Smooth muscle cell (in vitro differentiated cells): ENCODE measurements at regions not wholly inside any gene's neighbourhood (a gene's known extent, or its start where the extent isn't known, plus 50 kb on each side); places are given as distances from the start of the nearest gene placed in this dataset.
A peak's percentile ranks its signal among the peaks of the same experiment; 100 is the strongest.

Experiments used
- DNase-seq: peaks from one replicate; lab custom pipeline; 2025; ENCODE audit not compliant: unreplicated experiment; lab: John Stamatoyannopoulos, UW
- H2AFZ ChIP-seq: fragments of 200-600 bp; sonication (generic); 2 replicates; pipeline ENCODE4 v1.6.0; 2016; ENCODE audit warnings: antibody characterized with exemption, low read depth, mild to moderate bottlenecking
- H3F3A ChIP-seq: fragments of 200-600 bp; sonication (generic); 2 replicates; pipeline ENCODE4 v1.6.0; 2017; ENCODE audit warnings: antibody characterized with exemption, low read depth
- H3K27ac ChIP-seq: fragments of 200-600 bp; sonication (generic); 2 replicates; pipeline ENCODE4 v1.5.1; 2016; ENCODE audit warnings: low read depth, mild to moderate bottlenecking
- H3K27me3 ChIP-seq: fragments of 200-600 bp; sonication (generic); 2 replicates; pipeline ENCODE4 v1.6.1; 2016; ENCODE audit warnings: low read depth, mild to moderate bottlenecking
- H3K36me3 ChIP-seq: fragments of 200-600 bp; sonication (generic); 2 replicates; pipeline ENCODE4 v1.5.1; 2016; ENCODE audit warnings: low read depth
- H3K4me1 ChIP-seq: fragments of 200-600 bp; sonication (generic); 2 replicates; pipeline ENCODE4 v1.5.1; 2016; ENCODE audit warnings: low read depth
- H3K4me2 ChIP-seq: fragments of 200-600 bp; sonication (generic); 2 replicates; pipeline ENCODE4 v1.6.0; 2016; ENCODE audit warnings: mild to moderate bottlenecking
- H3K4me3 ChIP-seq: fragments of 200-600 bp; sonication (generic); 2 replicates; pipeline ENCODE4 v1.5.1; 2016; ENCODE audit warnings: mild to moderate bottlenecking
- H3K79me2 ChIP-seq: fragments of 200-600 bp; sonication (generic); 2 replicates; pipeline ENCODE4 v1.6.0; 2016; ENCODE audit warnings: low read depth, mild to moderate bottlenecking
- H3K9ac ChIP-seq: fragments of 200-600 bp; sonication (generic); 2 replicates; pipeline ENCODE4 v1.6.0; 2016; ENCODE audit warnings: low read depth
- H3K9me3 ChIP-seq: fragments of 200-600 bp; sonication (generic); replicated peaks from 2 replicates; pipeline ENCODE4 v1.5.1; 2016; ENCODE audit warnings: low read depth
- H4K20me1 ChIP-seq: fragments of 200-600 bp; sonication (generic); 2 replicates; pipeline ENCODE4 v1.6.0; 2016; ENCODE audit warnings: low read depth
- CTCF ChIP-seq: fragments of 200-600 bp; sonication (generic); IDR thresholded peaks from 2 replicates; pipeline ENCODE4 v1.5.1; 2017; ENCODE audit warnings: borderline replicate concordance, mild to moderate bottlenecking, antibody characterized with exemption; ENCODE audit not compliant: insufficient read depth, poor library complexity, severe bottlenecking
- WGBS: methylation state at CpG from one replicate; pipeline ENCODE4 v1.1.7; 2016; ENCODE audit warnings: low lambda C conversion rate; 5-methylcytosine and 5-hydroxymethylcytosine counted together

DNA sequence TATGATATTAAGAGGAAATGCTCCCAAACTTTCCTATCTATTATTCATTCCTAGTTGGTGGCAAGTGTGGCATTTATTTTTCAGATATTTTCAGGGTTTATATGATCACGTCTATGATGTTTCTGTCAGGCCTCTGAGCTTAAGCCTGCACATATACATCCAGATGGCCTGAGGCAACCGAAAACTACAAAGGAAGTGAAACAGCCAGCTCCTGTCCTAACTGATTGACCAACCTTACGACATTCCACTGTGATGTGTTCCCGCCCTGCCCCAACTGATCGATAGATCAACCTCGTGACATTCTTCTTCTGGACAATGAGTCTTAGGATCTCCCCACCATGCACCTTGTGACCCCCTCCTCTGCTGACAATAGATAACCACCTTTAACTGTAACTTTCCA, 67.6 kb upstream of the CTSO start:
- no peaks in the 10 kb centered on the region for H3F3A ChIP-seq
- no peak overlapping the region for H3K9ac ChIP-seq
- TF ChIP-seq CTCF, result no peak
- H3K79me2 ChIP-seq, result no peaks in the 10 kb centered on the region
- H3K4me1 ChIP-seq, result no peaks in the 10 kb centered on the region
- 80% methylated on average over 6 of the region's 6 CpGs for WGBS
- H4K20me1 ChIP-seq, result no peaks in the 10 kb centered on the region
- no peak overlapping the region for H3K27ac ChIP-seq
- no peak overlapping the region for H3K4me3 ChIP-seq
- no peaks in the 10 kb centered on the region for H3K36me3 ChIP-seq
- no peaks in the 10 kb centered on the region for H3K9me3 ChIP-seq
- H3K4me2 ChIP-seq, result no peak overlapping the region
- H3K27me3 ChIP-seq, result no peaks in the 10 kb centered on the region
- DNase-seq, result no peak
- no peak overlapping the region for H2AFZ ChIP-seq

DNA sequence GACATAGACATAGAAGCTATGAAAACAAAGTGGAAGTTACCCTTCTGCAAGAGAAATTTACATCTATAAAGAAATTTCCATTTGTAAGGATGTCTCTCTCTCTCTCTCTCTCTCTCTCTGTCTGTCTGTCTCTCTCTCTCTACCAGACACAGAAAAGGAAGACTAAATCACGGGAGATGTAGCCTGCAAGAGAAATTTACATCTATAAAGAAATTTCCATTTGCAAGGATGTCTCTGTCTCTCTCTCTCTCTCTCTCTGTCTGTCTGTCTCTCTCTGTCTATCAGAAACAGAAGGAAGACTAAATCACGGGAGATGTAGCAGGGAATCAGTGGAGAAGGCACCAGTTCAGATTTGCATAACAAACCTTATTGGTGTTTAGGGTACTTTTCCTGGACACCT, 65.6 kb upstream of the CTSO start:
- H3K9ac ChIP-seq, result no peak overlapping the region
- no peaks in the 10 kb centered on the region for H3F3A ChIP-seq
- no peaks in the 10 kb centered on the region for H3K4me1 ChIP-seq
- H3K9me3 ChIP-seq, result no peaks in the 10 kb centered on the region
- no peak overlapping the region for H3K4me2 ChIP-seq
- no peaks in the 10 kb centered on the region for H3K36me3 ChIP-seq
- H3K27me3 ChIP-seq, result no peaks in the 10 kb centered on the region
- H3K79me2 ChIP-seq, result no peaks in the 10 kb centered on the region
- WGBS, result 51% methylated on average over 2 of the region's 2 CpGs
- H3K4me3 ChIP-seq, result no peak overlapping the region
- TF ChIP-seq CTCF, result no peak
- DNase-seq, result no peak
- no peaks in the 10 kb centered on the region for H4K20me1 ChIP-seq
- H2AFZ ChIP-seq, result peak overlapping the region; percentile 17
- no peak overlapping the region for H3K27ac ChIP-seq

DNA sequence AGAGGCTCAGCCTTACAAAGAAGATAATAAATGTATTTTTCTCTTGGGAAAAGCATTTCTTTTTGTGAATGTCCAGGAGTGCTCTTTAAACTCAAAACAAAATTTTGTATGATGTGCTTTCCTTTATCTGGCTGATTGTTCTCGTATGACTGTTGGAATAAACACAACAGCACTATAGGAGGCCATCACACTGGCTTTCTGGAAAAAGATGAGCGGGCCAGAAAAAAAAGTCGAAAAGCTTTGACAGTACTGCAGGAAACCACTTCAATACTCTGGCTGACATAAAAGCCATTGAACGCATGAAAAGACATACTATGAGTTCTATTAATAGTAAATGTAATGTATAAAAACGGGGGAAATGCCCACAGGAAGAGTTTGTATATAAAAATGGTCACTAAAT, 64.7 kb upstream of the CTSO start:
- H3K36me3 ChIP-seq, result no peaks in the 10 kb centered on the region
- H3K9ac ChIP-seq, result no peak overlapping the region
- H3K4me3 ChIP-seq, result no peak overlapping the region
- no peak overlapping the region for H3K4me2 ChIP-seq
- no peaks in the 10 kb centered on the region for H3K79me2 ChIP-seq
- H3F3A ChIP-seq, result no peaks in the 10 kb centered on the region
- H3K4me1 ChIP-seq, result no peaks in the 10 kb centered on the region
- no peaks in the 10 kb centered on the region for H4K20me1 ChIP-seq
- DNase-seq, result no peak
- no peaks in the 10 kb centered on the region for H3K9me3 ChIP-seq
- H3K27me3 ChIP-seq, result no peaks in the 10 kb centered on the region
- no peak overlapping the region for H2AFZ ChIP-seq
- no peak overlapping the region for H3K27ac ChIP-seq
- WGBS, result 59% methylated on average over 5 of the region's 5 CpGs
- no peak for TF ChIP-seq CTCF

GRCh38 chr4:156015781-156016180, 62.1 kb upstream of the CTSO start:
- Histone ChIP-seq H4K20me1 (no peaks in the 10 kb centered on the region), H3K27ac (no peak overlapping the region), H3K36me3 (no peaks in the 10 kb centered on the region), H3K4me1 (peaks cover 11% of the 10 kb centered on the region), H3K4me3 (no peak overlapping the region), H3K79me2 (no peaks in the 10 kb centered on the region), H3F3A (peaks cover 3% of the 10 kb centered on the region), H3K9me3 (no peaks in the 10 kb centered on the region), H3K4me2 (no peak overlapping the region), H3K27me3 (no peaks in the 10 kb centered on the region), H3K9ac (no peak overlapping the region), H2AFZ (peak overlapping the region; percentile 69)
- DNase-seq, result no peak
- WGBS, result 67% methylated on average over 1 of the region's 1 CpG
- TF ChIP-seq CTCF, result no peak
